ENCODE measurements at regions not wholly inside any gene's neighbourhood (a gene's known extent, or its start where the extent isn't known, plus 50 kb on each side); places are given as distances from the start of the nearest gene placed in this dataset.
A peak's percentile ranks its signal among the peaks of the same experiment; 100 is the strongest.

DNA sequence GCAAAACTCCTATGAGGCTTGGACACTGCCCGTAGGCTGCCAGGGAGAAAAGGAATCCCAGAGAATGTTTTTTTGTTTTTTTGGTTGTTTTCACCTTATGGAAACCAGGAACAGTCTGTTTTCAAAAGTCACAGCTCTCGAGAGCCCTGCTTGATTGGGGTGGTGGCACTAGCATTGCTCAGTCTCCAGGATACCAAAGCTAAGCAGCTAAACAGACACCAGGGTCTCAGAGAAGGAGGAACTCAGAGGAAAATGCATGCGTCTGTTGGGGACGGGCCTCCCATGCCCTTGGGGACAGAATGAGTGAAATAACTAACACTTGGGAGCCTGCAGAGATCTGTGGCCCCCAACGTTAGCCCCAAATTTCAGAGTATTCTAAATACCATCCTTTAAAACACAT, 178.8 kb downstream of the SOX9 start:
- Histone ChIP-seq H3K9me3 (no peaks in the 10 kb centered on the region), H3K36me3 (no peaks in the 10 kb centered on the region), H3K4me3 (replicated peaks in 1 of 3) (no peak overlapping the region), H3K27ac (peak overlapping the region in 1 of 3 donors; percentile 19), H3K4me1 (peaks cover 0 to 5% of the 10 kb centered on the region in 2 donors), H3K27me3 (no peaks in the 10 kb centered on the region)
- intact Hi-C loops (cut with DNase I), result no loop called here
- DNase-seq, result peak in 1 of 2 donors; percentile 8
- no peak for TF ChIP-seq POLR2A (IDR thresholded peaks at IDR 0.05)
- TF ChIP-seq, protein P1, sequence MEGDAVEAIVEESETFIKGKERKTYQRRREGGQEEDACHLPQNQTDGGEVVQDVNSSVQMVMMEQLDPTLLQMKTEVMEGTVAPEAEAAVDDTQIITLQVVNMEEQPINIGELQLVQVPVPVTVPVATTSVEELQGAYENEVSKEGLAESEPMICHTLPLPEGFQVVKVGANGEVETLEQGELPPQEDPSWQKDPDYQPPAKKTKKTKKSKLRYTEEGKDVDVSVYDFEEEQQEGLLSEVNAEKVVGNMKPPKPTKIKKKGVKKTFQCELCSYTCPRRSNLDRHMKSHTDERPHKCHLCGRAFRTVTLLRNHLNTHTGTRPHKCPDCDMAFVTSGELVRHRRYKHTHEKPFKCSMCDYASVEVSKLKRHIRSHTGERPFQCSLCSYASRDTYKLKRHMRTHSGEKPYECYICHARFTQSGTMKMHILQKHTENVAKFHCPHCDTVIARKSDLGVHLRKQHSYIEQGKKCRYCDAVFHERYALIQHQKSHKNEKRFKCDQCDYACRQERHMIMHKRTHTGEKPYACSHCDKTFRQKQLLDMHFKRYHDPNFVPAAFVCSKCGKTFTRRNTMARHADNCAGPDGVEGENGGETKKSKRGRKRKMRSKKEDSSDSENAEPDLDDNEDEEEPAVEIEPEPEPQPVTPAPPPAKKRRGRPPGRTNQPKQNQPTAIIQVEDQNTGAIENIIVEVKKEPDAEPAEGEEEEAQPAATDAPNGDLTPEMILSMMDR (IDR thresholded peaks at IDR 0.05), result no peak
- 53 to 58% methylated on average over 5 of the region's 5 CpGs for WGBS, 2 donors

DNA sequence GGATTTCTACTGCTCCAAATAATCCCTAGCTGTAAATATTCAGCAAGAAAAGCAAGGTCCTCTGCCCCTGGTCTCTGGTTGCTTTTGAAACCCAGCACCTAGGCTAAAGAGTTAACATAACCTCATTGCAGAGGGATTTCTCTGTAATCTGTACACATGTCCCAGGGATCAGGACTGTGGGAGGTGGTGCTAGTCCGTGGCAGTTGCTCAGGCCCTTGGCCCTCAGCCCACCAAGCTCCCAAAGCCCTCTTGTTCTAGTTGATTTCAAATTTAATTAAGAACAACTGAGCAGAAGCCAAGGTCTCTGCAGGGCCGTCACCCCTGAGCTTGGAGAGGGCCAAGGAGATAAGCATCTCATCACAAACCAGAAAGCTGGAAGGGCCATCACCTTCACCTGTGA, 181.1 kb downstream of the SOX9 start:
- Histone ChIP-seq H3K36me3 (no peaks in the 10 kb centered on the region), H3K27me3 (no peaks in the 10 kb centered on the region), H3K4me1 (peaks cover 0 to 5% of the 10 kb centered on the region in 2 donors), H3K27ac (no peak overlapping the region), H3K4me3 (replicated peaks in 1 of 3) (no peak overlapping the region), H3K9me3 (no peaks in the 10 kb centered on the region)
- intact Hi-C loops (cut with DNase I), result no loop called here
- WGBS, 2 donors, result 11 to 12% methylated on average over 2 of the region's 2 CpGs
- no peak for TF ChIP-seq POLR2A (IDR thresholded peaks at IDR 0.05)
- TF ChIP-seq, protein P1 (IDR thresholded peaks at IDR 0.05), result no peak
- DNase-seq, result peak; percentile 40 to 63

DNA sequence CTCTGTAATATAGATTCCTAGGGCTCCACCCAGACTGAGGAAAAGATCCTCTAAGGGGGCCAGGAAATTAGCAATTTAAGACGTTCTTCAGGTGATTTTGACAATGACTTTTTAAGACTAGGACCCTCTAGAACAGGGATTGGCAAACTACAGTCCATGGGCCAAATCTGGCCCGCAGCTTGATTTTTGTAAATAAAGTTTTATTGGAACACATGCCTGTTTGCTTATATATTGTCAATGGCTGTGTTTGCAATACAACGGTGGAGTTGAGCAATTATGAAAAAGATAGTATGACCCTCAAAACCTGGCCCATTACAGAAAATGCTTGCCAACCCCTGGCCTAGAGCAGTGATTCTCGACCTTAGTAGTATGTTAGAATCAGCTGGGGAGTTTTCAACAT, 181.9 kb downstream of the SOX9 start:
- 94 to 95% methylated on average over 4 of the region's 4 CpGs for WGBS, 2 donors
- Histone ChIP-seq H3K4me1 (peaks cover 0 to 5% of the 10 kb centered on the region in 2 donors), H3K27me3 (no peaks in the 10 kb centered on the region), H3K36me3 (no peaks in the 10 kb centered on the region), H3K27ac (no peak overlapping the region), H3K9me3 (no peaks in the 10 kb centered on the region), H3K4me3 (replicated peaks in 1 of 3) (no peak overlapping the region)
- no peak for DNase-seq
- TF ChIP-seq, protein P1 (IDR thresholded peaks at IDR 0.05), result no peak
- no peak for TF ChIP-seq POLR2A (IDR thresholded peaks at IDR 0.05)
- intact Hi-C loops (cut with DNase I), result no loop called here

DNA sequence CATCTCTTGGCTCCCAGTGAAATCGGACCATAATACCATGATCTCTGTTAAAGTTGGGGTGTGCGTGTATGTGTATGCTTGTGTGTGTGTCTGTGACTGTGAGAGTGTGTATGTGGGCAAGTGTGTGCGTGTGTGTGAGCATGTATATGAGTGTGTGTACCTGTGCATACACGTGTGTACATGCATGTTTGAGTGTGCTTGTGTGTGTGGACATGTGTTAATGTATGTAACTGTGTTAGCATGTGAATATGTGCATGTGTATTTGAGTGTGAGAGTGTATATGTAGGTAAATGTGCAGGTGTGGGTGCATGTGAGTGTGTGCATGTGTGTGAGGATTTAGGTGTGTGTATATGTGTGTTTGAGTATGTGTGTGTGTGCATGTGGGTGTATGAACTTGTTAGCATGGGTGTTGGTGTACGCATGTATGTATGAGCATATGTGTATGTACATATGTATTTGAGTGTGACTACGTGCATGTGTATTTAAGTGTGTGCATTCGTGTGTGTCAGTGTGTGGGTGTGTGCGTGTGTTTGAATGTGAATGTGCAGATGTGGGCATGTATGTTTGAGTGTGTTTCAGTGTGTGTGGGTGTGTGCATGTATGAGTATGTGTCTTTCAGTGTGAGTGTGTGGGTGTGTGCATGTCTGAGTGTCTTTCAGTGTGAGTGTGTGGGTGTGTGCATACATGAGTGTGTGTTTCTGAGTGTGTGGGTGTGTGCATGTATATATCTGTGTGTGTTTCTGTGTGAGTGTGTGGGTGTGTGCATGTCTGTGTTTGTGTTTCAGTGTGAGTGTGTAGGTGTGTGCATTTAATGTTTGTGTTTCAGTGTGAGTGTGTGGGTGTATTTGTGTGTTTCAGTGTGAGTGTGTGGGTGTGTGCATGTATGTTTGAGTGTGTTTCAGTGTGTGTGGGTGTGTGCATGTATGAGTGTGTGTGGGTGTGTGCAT, 183.2 kb downstream of the SOX9 start:
- H3K27ac ChIP-seq, result no peak overlapping the region
- intact Hi-C loops (cut with DNase I), result no loop called here
- 95 to 96% methylated on average over 8 of the region's 8 CpGs for WGBS, 2 donors
- no peaks in the 10 kb centered on the region for H3K9me3 ChIP-seq
- H3K4me1 ChIP-seq, result peaks cover 0 to 5% of the 10 kb centered on the region in 2 donors
- no peak for DNase-seq
- H3K4me3 ChIP-seq (replicated peaks in 1 of 3), result no peak overlapping the region
- no peak for TF ChIP-seq POLR2A (IDR thresholded peaks at IDR 0.05)
- TF ChIP-seq, protein P1 (IDR thresholded peaks at IDR 0.05), result no peak
- no peaks in the 10 kb centered on the region for H3K27me3 ChIP-seq
- no peaks in the 10 kb centered on the region for H3K36me3 ChIP-seq

DNA sequence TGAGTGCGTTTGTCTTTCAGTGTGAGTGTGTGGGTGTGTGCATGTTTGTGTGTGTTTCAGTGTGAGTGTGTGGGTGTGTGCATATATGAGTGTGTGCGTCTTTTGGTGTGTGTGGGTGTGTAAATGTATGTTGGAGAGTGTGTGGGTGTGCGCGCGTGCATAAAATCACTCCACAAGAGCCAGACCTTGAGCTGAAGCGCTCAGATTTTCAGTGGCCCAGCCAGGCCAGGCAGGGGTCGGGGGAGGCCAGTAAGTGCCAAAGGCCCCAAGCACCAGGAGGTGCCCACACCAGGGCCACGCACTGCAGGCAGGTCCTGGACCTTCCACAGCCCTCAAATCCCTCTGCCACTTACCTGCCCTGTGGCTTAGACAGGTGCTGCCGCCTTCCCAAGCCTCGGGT, 184.0 kb downstream of the SOX9 start:
- H3K27ac ChIP-seq, result no peak overlapping the region
- H3K4me3 ChIP-seq (replicated peaks in 1 of 3), result no peak overlapping the region
- H3K27me3 ChIP-seq, result no peaks in the 10 kb centered on the region
- H3K4me1 ChIP-seq, result no peaks in the 10 kb centered on the region
- 87 to 93% methylated on average over 9 to 10 of the region's 10 CpGs for WGBS, 2 donors
- DNase-seq, result no peak
- no peaks in the 10 kb centered on the region for H3K9me3 ChIP-seq
- TF ChIP-seq, protein P1 (IDR thresholded peaks at IDR 0.05), result no peak
- TF ChIP-seq POLR2A (IDR thresholded peaks at IDR 0.05), result no peak
- no peaks in the 10 kb centered on the region for H3K36me3 ChIP-seq
- intact Hi-C loops (cut with DNase I), result no loop called here

Data from thyroid gland (tissue), 4 donors.